HG03139 (cell line): ENCODE measurements at regions not wholly inside any gene's neighbourhood (a gene's known extent, or its start where the extent isn't known, plus 50 kb on each side); places are given as distances from the start of the nearest gene placed in this dataset.
"Not testable (repeated sequence)": the region's sequence is repeated elsewhere in the genome, so short reads cannot be mapped to it uniquely, and the experiment has no call there.

Source experiments
- ATAC-seq: cut with Tn5 transposase; IDR thresholded peaks from one replicate; pipeline ENCODE4 v1.9.1; 2021; ENCODE audit not compliant: unreplicated experiment

- ATAC-seq: no peak
These were observed 1040.2 kb downstream of the HACE1 start for GRCh38 chr6:103819509-103819908.

- ATAC-seq: no peak
These were observed 1046.7 kb downstream of the HACE1 start for GRCh38 chr6:103812970-103813369.

GRCh38 chr6:103801901-103802479 lies 1057.7 kb downstream of the HACE1 start:
- ATAC-seq: not testable (repeated sequence)

GRCh38 chr6:103799971-103800670 lies 1059.6 kb downstream of the HACE1 start:
- no peak for ATAC-seq

- ATAC-seq: no peak
These were observed 1061.6 kb downstream of the HACE1 start for GRCh38 chr6:103798166-103798565.

GRCh38 chr6:103797738-103798137 lies 1062.0 kb downstream of the HACE1 start:
- no peak for ATAC-seq

GRCh38 chr6:103791458-103791857 lies 1068.3 kb downstream of the HACE1 start:
- no peak for ATAC-seq

GRCh38 chr6:103784117-103784516 lies 1075.6 kb downstream of the HACE1 start:
- no peak for ATAC-seq

GRCh38 chr6:103783329-103783728 lies 1076.4 kb downstream of the HACE1 start:
- no peak for ATAC-seq

GRCh38 chr6:103769431-103769830 lies 1090.3 kb downstream of the HACE1 start:
- no peak for ATAC-seq

GRCh38 chr6:103750603-103751002 lies 1109.1 kb downstream of the HACE1 start:
- no peak for ATAC-seq

GRCh38 chr6:103734016-103734415 lies 1125.7 kb downstream of the HACE1 start:
- no peak for ATAC-seq

- ATAC-seq: no peak
These were observed 1130.1 kb downstream of the HACE1 start for GRCh38 chr6:103729658-103730057.

GRCh38 chr6:103723438-103724322 lies 1136.0 kb downstream of the HACE1 start:
- ATAC-seq: no peak

GRCh38 chr6:103722683-103723082 lies 1137.0 kb downstream of the HACE1 start:
- ATAC-seq: no peak

- ATAC-seq: no peak
These were observed 1137.8 kb downstream of the HACE1 start for GRCh38 chr6:103721923-103722322.

- ATAC-seq: no peak
These were observed 1139.3 kb downstream of the HACE1 start for GRCh38 chr6:103720393-103720792.

- no peak for ATAC-seq
These were observed 1140.2 kb downstream of the HACE1 start for GRCh38 chr6:103719545-103719944.

GRCh38 chr6:103715269-103715668 lies 1144.5 kb downstream of the HACE1 start:
- no peak for ATAC-seq

- not testable (repeated sequence) for ATAC-seq
These were observed 1150.5 kb downstream of the HACE1 start for GRCh38 chr6:103709236-103709635.

GRCh38 chr6:103707596-103708325 lies 1152.0 kb downstream of the HACE1 start:
- ATAC-seq: no peak
